GM23338 (cell line): ENCODE measurements at regions not wholly inside any gene's neighbourhood (a gene's known extent, or its start where the extent isn't known, plus 50 kb on each side); places are given as distances from the start of the nearest gene placed in this dataset.
A peak's percentile ranks its signal among the peaks of the same experiment; 100 is the strongest.

Experiments
- ATAC-seq: fragments of 200-7000 bp; cut with Tn5 transposase; 3 replicates; pipeline ENCODE4 v1.9.1; 2020
- DNase-seq: peaks from one replicate; pipeline ENCODE4 v3.0.0-alpha.2; 2015; ENCODE audit warnings: low spot score
- H2AFZ ChIP-seq: fragments of 200-600 bp; sonication (generic); 2 replicates; pipeline ENCODE4 v1.8.0; 2016; ENCODE audit warnings: antibody characterized with exemption, mild to moderate bottlenecking, moderate library complexity
- H3F3A ChIP-seq: fragments of 200-600 bp; sonication (generic); replicated peaks from 2 replicates; pipeline ENCODE4 v1.8.0; 2017; ENCODE audit warnings: antibody characterized with exemption, mixed run types, low read depth
- H3K27ac ChIP-seq: fragments of 200-600 bp; sonication (generic); 2 replicates; pipeline ENCODE4 v1.6.1; 2016; ENCODE audit warnings: low read depth
- H3K27me3 ChIP-seq: fragments of 200-600 bp; sonication (generic); 2 replicates; pipeline ENCODE4 v1.8.0; 2016; ENCODE audit warnings: mild to moderate bottlenecking, mixed run types, moderate library complexity; ENCODE audit not compliant: insufficient read depth
- H3K36me3 ChIP-seq: fragments of 200-600 bp; sonication (generic); 2 replicates; pipeline ENCODE4 v1.8.0; 2016; ENCODE audit warnings: mild to moderate bottlenecking; ENCODE audit not compliant: insufficient read depth
- H3K4me1 ChIP-seq: fragments of 200-600 bp; sonication (generic); 2 replicates; pipeline ENCODE4 v1.8.0; 2016; ENCODE audit warnings: mild to moderate bottlenecking, moderate library complexity; ENCODE audit not compliant: insufficient read depth
- H3K4me2 ChIP-seq: fragments of 200-600 bp; sonication (generic); 2 replicates; pipeline ENCODE4 v1.7.1; 2017; ENCODE audit warnings: mixed run types
- H3K4me3 ChIP-seq: fragments of 200-600 bp; sonication (generic); 2 replicates; pipeline ENCODE4 v1.6.1; 2016; ENCODE audit warnings: mixed run types
- H3K79me2 ChIP-seq: fragments of 200-600 bp; sonication (generic); replicated peaks from 2 replicates; pipeline ENCODE4 v1.8.0; 2017; ENCODE audit warnings: mild to moderate bottlenecking; ENCODE audit not compliant: insufficient read depth
- H3K9me2 ChIP-seq: fragments of 200-600 bp; sonication (generic); 2 replicates; pipeline ENCODE4 v1.8.0; 2017; ENCODE audit not compliant: insufficient read depth
- H4K20me1 ChIP-seq: fragments of 200-600 bp; sonication (generic); replicated peaks from 2 replicates; pipeline ENCODE4 v1.8.0; 2017; ENCODE audit warnings: mild to moderate bottlenecking; ENCODE audit not compliant: insufficient read depth
- H3K27ac Mint-ChIP-seq: 2 replicates; pipeline ENCODE4 v1.8.0; 2020; ENCODE audit warnings: inconsistent platforms, mild to moderate bottlenecking, moderate library complexity, mixed read lengths
- H3K27me3 Mint-ChIP-seq: 3 replicates; pipeline ENCODE4 v1.8.0; 2022; ENCODE audit warnings: low read depth, mild to moderate bottlenecking, moderate library complexity, mixed read lengths, inconsistent platforms; ENCODE audit not compliant: insufficient read depth, poor library complexity
- H3K36me3 Mint-ChIP-seq: 3 replicates; pipeline ENCODE4 v1.8.0; 2021; ENCODE audit warnings: low read depth, mild to moderate bottlenecking, inconsistent platforms, moderate library complexity, mixed read lengths
- H3K4me1 Mint-ChIP-seq: 3 replicates; pipeline ENCODE4 v1.8.0; 2020; ENCODE audit warnings: mild to moderate bottlenecking, inconsistent platforms, mixed read lengths
- H3K4me3 Mint-ChIP-seq: 3 replicates; pipeline ENCODE4 v1.8.0; 2021; ENCODE audit warnings: moderate library complexity, mild to moderate bottlenecking, inconsistent platforms, mixed read lengths
- H3K9me3 Mint-ChIP-seq: 3 replicates; pipeline ENCODE4 v1.8.0; 2020; ENCODE audit warnings: moderate library complexity, mild to moderate bottlenecking, inconsistent platforms, mixed read lengths
- CREB1 ChIP-seq: fragments of 250-450 bp; sonication (Bioruptor Pico); IDR thresholded peaks from 2 replicates; pipeline ENCODE4 v1.5.0; 2020; ENCODE audit warnings: low read depth, mild to moderate bottlenecking, moderate library complexity
- ETS1 ChIP-seq: IDR thresholded peaks from 2 replicates; pipeline ENCODE4 v1.6.1; 2016; ENCODE audit warnings: antibody characterized with exemption
- EZH2 ChIP-seq: fragments of 200-600 bp; sonication (generic); IDR thresholded peaks from one replicate; pipeline ENCODE4 v1.8.0; 2017; ENCODE audit warnings: antibody characterized with exemption, mild to moderate bottlenecking, low read depth; ENCODE audit not compliant: unreplicated experiment
- EZH2phosphoT487 ChIP-seq: fragments of 200-600 bp; sonication (generic); IDR thresholded peaks from one replicate; pipeline ENCODE4 v1.8.1; 2018; ENCODE audit warnings: antibody characterized with exemption; ENCODE audit not compliant: unreplicated experiment
- JUNB ChIP-seq: IDR thresholded peaks from one replicate; pipeline ENCODE4 v1.6.1; 2016; ENCODE audit warnings: antibody characterized with exemption; ENCODE audit not compliant: unreplicated experiment
- NANOG ChIP-seq: IDR thresholded peaks from 2 replicates; pipeline ENCODE4 v1.6.1; 2016; ENCODE audit warnings: antibody characterized with exemption, borderline replicate concordance
- POLR2AphosphoS5 ChIP-seq: IDR thresholded peaks from 2 replicates; pipeline ENCODE4 v1.6.1; 2016; ENCODE audit warnings: antibody characterized with exemption, low read depth
- STAT1 ChIP-seq: IDR thresholded peaks from one replicate; pipeline ENCODE4 v1.6.1; 2016; ENCODE audit warnings: antibody characterized with exemption; ENCODE audit not compliant: unreplicated experiment
- ZNF114 ChIP-seq: fragments of 250-450 bp; sonication (Bioruptor Pico); IDR thresholded peaks from 2 replicates; pipeline ENCODE4 v1.5.0; 2020; ENCODE audit warnings: mild to moderate bottlenecking, moderate library complexity
- ZNF331 ChIP-seq: fragments of 250-450 bp; sonication (Bioruptor Pico); IDR thresholded peaks from 2 replicates; pipeline ENCODE4 v1.5.0; 2020; ENCODE audit warnings: low read depth, mild to moderate bottlenecking, moderate library complexity
- TF ChIP-seq, protein P1 (sequence below), 2 experiments: fragments of 200-600 bp in 1 of 2; sonication (generic) in 1 of 2; conservative IDR thresholded peaks; 2 replicates each; pipeline versions ENCODE4 v1.5.1 to v1.6.1; 2016 to 2017; ENCODE audit warnings: antibody characterized with exemption in 2 of 2, low read depth in 2 of 2, mild to moderate bottlenecking in 2 of 2, moderate library complexity in 1 of 2

GRCh38 chr2:58916063-58916462 lies 674.9 kb upstream of the FANCL start:
- Histone ChIP-seq H3K4me2 (no peak overlapping the region), H3K4me1 (peaks cover 22% of the 10 kb centered on the region), H3K27me3 (no peaks in the 10 kb centered on the region), H2AFZ (no peak overlapping the region), H4K20me1 (no peaks in the 10 kb centered on the region), H3K27ac (no peak overlapping the region), H3K36me3 (no peaks in the 10 kb centered on the region), H3K9me2 (no peaks in the 10 kb centered on the region), H3K79me2 (no peaks in the 10 kb centered on the region), H3K4me3 (no peak overlapping the region), H3F3A (no peaks in the 10 kb centered on the region)
- Mint-ChIP-seq H3K4me1 (peaks cover 42% of the 10 kb centered on the region), H3K36me3 (no peaks in the 10 kb centered on the region), H3K27ac (0 out of 2 replicates have a peak overlapping the region, but pooled peaks have one; percentile 15), H3K27me3 (no peaks in the 10 kb centered on the region), H3K4me3 (no peak overlapping the region), H3K9me3 (no peaks in the 10 kb centered on the region)
- TF ChIP-seq ZNF114 (CRISPR knock-in tag) (no peak), ZNF331 (CRISPR knock-in tag) (no peak), POLR2AphosphoS5 (no peak), STAT1 (no peak)
- TF ChIP-seq, protein P1, sequence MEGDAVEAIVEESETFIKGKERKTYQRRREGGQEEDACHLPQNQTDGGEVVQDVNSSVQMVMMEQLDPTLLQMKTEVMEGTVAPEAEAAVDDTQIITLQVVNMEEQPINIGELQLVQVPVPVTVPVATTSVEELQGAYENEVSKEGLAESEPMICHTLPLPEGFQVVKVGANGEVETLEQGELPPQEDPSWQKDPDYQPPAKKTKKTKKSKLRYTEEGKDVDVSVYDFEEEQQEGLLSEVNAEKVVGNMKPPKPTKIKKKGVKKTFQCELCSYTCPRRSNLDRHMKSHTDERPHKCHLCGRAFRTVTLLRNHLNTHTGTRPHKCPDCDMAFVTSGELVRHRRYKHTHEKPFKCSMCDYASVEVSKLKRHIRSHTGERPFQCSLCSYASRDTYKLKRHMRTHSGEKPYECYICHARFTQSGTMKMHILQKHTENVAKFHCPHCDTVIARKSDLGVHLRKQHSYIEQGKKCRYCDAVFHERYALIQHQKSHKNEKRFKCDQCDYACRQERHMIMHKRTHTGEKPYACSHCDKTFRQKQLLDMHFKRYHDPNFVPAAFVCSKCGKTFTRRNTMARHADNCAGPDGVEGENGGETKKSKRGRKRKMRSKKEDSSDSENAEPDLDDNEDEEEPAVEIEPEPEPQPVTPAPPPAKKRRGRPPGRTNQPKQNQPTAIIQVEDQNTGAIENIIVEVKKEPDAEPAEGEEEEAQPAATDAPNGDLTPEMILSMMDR (conservative IDR thresholded peaks at IDR 0.05; ENCODE audit: low read depth in 2 of 2) = no peak
- DNase-seq = no peak
- no peak for ATAC-seq

- H3K79me2 ChIP-seq = no peaks in the 10 kb centered on the region
- no peak overlapping the region for H3K4me2 ChIP-seq
- Mint-ChIP-seq H3K27ac (no peak overlapping the region), H3K27me3 (peaks cover 2% of the 10 kb centered on the region), H3K9me3 (no peaks in the 10 kb centered on the region), H3K4me1 (peaks cover 51% of the 10 kb centered on the region), H3K4me3 (no peak overlapping the region), H3K36me3 (no peaks in the 10 kb centered on the region)
- no peaks in the 10 kb centered on the region for H3K27me3 ChIP-seq
- H3K36me3 ChIP-seq = no peaks in the 10 kb centered on the region
- peaks cover 31% of the 10 kb centered on the region for H3K4me1 ChIP-seq
- H3K9me2 ChIP-seq = no peaks in the 10 kb centered on the region
- ATAC-seq = no peak
- DNase-seq = no peak
- no peak overlapping the region for H3K27ac ChIP-seq
- no peak overlapping the region for H3K4me3 ChIP-seq
- H4K20me1 ChIP-seq = no peaks in the 10 kb centered on the region
- H3F3A ChIP-seq = no peaks in the 10 kb centered on the region
- H2AFZ ChIP-seq = no peak overlapping the region
- TF ChIP-seq ZNF114 (CRISPR knock-in tag) (no peak), EZH2phosphoT487 (no peak), POLR2AphosphoS5 (no peak), NANOG (no peak), CREB1 (CRISPR knock-in tag) (no peak), JUNB (no peak), STAT1 (no peak), ZNF331 (CRISPR knock-in tag) (no peak), EZH2 (no peak), ETS1 (no peak)
- TF ChIP-seq, protein P1 (conservative IDR thresholded peaks at IDR 0.05; ENCODE audit: low read depth in 2 of 2) = no peak
Measured at GRCh38 chr2:58914733-58915505, 673.8 kb upstream of the FANCL start.
